ENCODE measurements at regions not wholly inside any gene's neighbourhood (a gene's known extent, or its start where the extent isn't known, plus 50 kb on each side); places are given as distances from the start of the nearest gene placed in this dataset.
A peak's percentile ranks its signal among the peaks of the same experiment; 100 is the strongest.

GRCh38 chr2:2846332-2847208 lies 515.5 kb upstream of the MYT1L start:
- no peak overlapping the region for H2AFZ ChIP-seq (replicated peaks)
- H3K27me3 ChIP-seq = no peaks in the 10 kb centered on the region
- DNase-seq (ENCODE audit: low spot score) = no peak
- H3K9ac ChIP-seq = no peak overlapping the region
- peaks cover 22% of the 10 kb centered on the region for H3K4me1 Mint-ChIP-seq
- H3K4me3 ChIP-seq = no peak overlapping the region
- no peak overlapping the region for H3K27ac Mint-ChIP-seq
- H3K36me3 Mint-ChIP-seq = no peaks in the 10 kb centered on the region
- H3K9me3 Mint-ChIP-seq = no peaks in the 10 kb centered on the region
- no peak overlapping the region for H3K27ac ChIP-seq
- H3K27me3 Mint-ChIP-seq (ENCODE audit: insufficient read depth, low read depth) = peaks cover 8% of the 10 kb centered on the region
- TF ChIP-seq EZH2phosphoT487 (IDR thresholded peaks at IDR 0.05) = no peak
- no peak for TF ChIP-seq EZH2 (IDR thresholded peaks at IDR 0.05)
- TF ChIP-seq CTCF (IDR thresholded peaks at IDR 0.05) = no peak
- H3K4me1 ChIP-seq = peaks cover 24% of the 10 kb centered on the region
- no peaks in the 10 kb centered on the region for H3F3A ChIP-seq (ENCODE audit: low read depth)
- H3K4me2 ChIP-seq = no peak overlapping the region
- H4K20me1 ChIP-seq (ENCODE audit: low read depth) = no peaks in the 10 kb centered on the region
- no peak overlapping the region for H3K4me3 Mint-ChIP-seq
- H3K9me3 ChIP-seq (ENCODE audit: low read depth) = no peaks in the 10 kb centered on the region
- H3K79me2 ChIP-seq (ENCODE audit: low read depth) = no peaks in the 10 kb centered on the region
- H3K36me3 ChIP-seq = no peaks in the 10 kb centered on the region

GRCh38 chr2:2845806-2846315 lies 514.8 kb upstream of the MYT1L start:
- Histone ChIP-seq H3K4me1 (peaks cover 24% of the 10 kb centered on the region), H3K36me3 (no peaks in the 10 kb centered on the region), H3K4me3 (no peak overlapping the region), H3F3A (ENCODE audit: low read depth) (no peaks in the 10 kb centered on the region), H3K27me3 (no peaks in the 10 kb centered on the region), H3K9me3 (ENCODE audit: low read depth) (no peaks in the 10 kb centered on the region), H2AFZ (replicated peaks) (no peak overlapping the region), H3K4me2 (no peak overlapping the region), H3K27ac (no peak overlapping the region), H4K20me1 (ENCODE audit: low read depth) (no peaks in the 10 kb centered on the region), H3K79me2 (ENCODE audit: low read depth) (no peaks in the 10 kb centered on the region), H3K9ac (no peak overlapping the region)
- Mint-ChIP-seq H3K36me3 (no peaks in the 10 kb centered on the region), H3K27me3 (ENCODE audit: insufficient read depth, low read depth) (peaks cover 8% of the 10 kb centered on the region), H3K9me3 (no peaks in the 10 kb centered on the region), H3K4me3 (no peak overlapping the region), H3K4me1 (peaks cover 20% of the 10 kb centered on the region), H3K27ac (peak overlapping the region; percentile 57)
- TF ChIP-seq CTCF (IDR thresholded peaks at IDR 0.05) (no peak), EZH2 (IDR thresholded peaks at IDR 0.05) (no peak), EZH2phosphoT487 (IDR thresholded peaks at IDR 0.05) (no peak)
- no peak for DNase-seq (ENCODE audit: low spot score)

GRCh38 chr2:2845267-2845666 lies 514.2 kb upstream of the MYT1L start:
- peaks cover 18% of the 10 kb centered on the region for H3K4me1 Mint-ChIP-seq
- H3K27me3 Mint-ChIP-seq (ENCODE audit: insufficient read depth, low read depth) = peaks cover 8% of the 10 kb centered on the region
- H3K4me3 Mint-ChIP-seq = no peak overlapping the region
- no peak overlapping the region for H3K27ac ChIP-seq
- H3F3A ChIP-seq (ENCODE audit: low read depth) = no peaks in the 10 kb centered on the region
- no peaks in the 10 kb centered on the region for H3K36me3 Mint-ChIP-seq
- H3K4me2 ChIP-seq = no peak overlapping the region
- H2AFZ ChIP-seq (replicated peaks) = no peak overlapping the region
- H4K20me1 ChIP-seq (ENCODE audit: low read depth) = no peaks in the 10 kb centered on the region
- no peak for TF ChIP-seq EZH2 (IDR thresholded peaks at IDR 0.05)
- TF ChIP-seq CTCF (IDR thresholded peaks at IDR 0.05) = no peak
- TF ChIP-seq EZH2phosphoT487 (IDR thresholded peaks at IDR 0.05) = no peak
- H3K9me3 ChIP-seq (ENCODE audit: low read depth) = no peaks in the 10 kb centered on the region
- DNase-seq (ENCODE audit: low spot score) = no peak
- peak overlapping the region; percentile 88 for H3K27ac Mint-ChIP-seq
- no peaks in the 10 kb centered on the region for H3K79me2 ChIP-seq (ENCODE audit: low read depth)
- no peaks in the 10 kb centered on the region for H3K36me3 ChIP-seq
- peaks cover 24% of the 10 kb centered on the region for H3K4me1 ChIP-seq
- H3K27me3 ChIP-seq = no peaks in the 10 kb centered on the region
- H3K9me3 Mint-ChIP-seq = no peaks in the 10 kb centered on the region
- no peak overlapping the region for H3K4me3 ChIP-seq
- no peak overlapping the region for H3K9ac ChIP-seq
